Stomach smooth muscle (tissue), 2 donors: ENCODE measurements at regions not wholly inside any gene's neighbourhood (a gene's known extent, or its start where the extent isn't known, plus 50 kb on each side); places are given as distances from the start of the nearest gene placed in this dataset.

ENCODE experiments used
- H3K27ac ChIP-seq: one replicate; pipeline ENCODE4 v1.7.0; 2013; ENCODE audit warnings: mild to moderate bottlenecking, low read length, inconsistent platforms
- H3K27me3 ChIP-seq, 2 donors: one replicate each; pipeline ENCODE4 v1.7.0; 2013; ENCODE audit warnings: low read length in 2 of 2; ENCODE audit not compliant: insufficient read depth in 2 of 2, control insufficient read depth in 1 of 2
- H3K36me3 ChIP-seq, 2 donors: one replicate each; pipeline ENCODE4 v1.7.0; 2013; ENCODE audit warnings: low read length in 2 of 2; ENCODE audit not compliant: control insufficient read depth in 2 of 2, insufficient read depth in 2 of 2
- H3K4me1 ChIP-seq: one replicate; pipeline ENCODE4 v1.7.0; 2013; ENCODE audit warnings: low read length; ENCODE audit not compliant: control insufficient read depth, insufficient read depth
- H3K4me3 ChIP-seq, 2 donors: one replicate each; pipeline ENCODE4 v1.7.0; 2013; ENCODE audit warnings: low read length in 2 of 2
- H3K9ac ChIP-seq, 2 donors: one replicate each; pipeline ENCODE4 v1.7.0; 2013; ENCODE audit warnings: low read length in 2 of 2, mild to moderate bottlenecking in 1 of 2
- H3K9me3 ChIP-seq, 2 donors: one replicate each; pipeline ENCODE4 v1.7.0; 2013; ENCODE audit warnings: low read length in 2 of 2; ENCODE audit not compliant: control insufficient read depth in 2 of 2
- donor health status: healthy.
- donor health status: Pancreatic carcinoma.

DNA sequence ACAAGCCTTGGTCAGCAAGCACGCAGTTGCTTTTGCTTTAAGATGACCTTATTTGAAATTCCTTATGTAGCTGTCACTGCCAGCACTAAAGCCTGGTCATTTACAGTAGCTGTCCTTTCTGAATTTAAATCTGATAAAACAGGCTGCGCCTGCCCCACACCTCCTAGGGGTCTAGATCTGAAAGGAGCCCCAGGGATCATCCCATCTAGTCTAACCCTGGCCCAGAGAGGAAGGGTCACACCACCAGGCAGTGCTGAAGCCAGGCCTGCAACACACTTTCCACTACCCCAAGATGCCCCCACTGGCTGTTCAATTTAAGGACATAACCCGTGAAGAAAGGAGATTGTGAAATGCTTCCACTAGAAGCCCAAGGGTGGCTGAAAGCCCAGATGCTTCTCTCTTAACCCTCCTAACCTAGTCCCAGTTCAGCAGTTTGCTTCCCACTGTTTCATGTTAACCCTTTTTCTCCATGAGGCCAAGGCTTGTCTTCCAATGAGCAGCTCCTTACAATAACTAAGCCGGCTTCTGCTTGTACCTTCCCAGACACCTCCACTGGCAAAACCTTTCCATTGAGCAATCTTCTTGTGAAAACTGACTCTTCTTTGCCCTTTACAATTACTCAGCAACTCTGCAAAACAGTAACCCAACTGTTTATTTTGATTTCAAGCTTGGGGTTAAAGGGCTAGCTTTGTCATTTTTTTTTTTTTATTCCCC is 198.9 kb upstream of the LPP start:
- H3K27me3 ChIP-seq = no peaks in the 10 kb centered on the region
- H3K4me1 ChIP-seq = no peaks in the 10 kb centered on the region
- H3K9ac ChIP-seq = no peak overlapping the region
- H3K27ac ChIP-seq = no peak overlapping the region
- no peaks in the 10 kb centered on the region for H3K9me3 ChIP-seq
- H3K36me3 ChIP-seq = no peaks in the 10 kb centered on the region
- H3K4me3 ChIP-seq = no peak overlapping the region

DNA sequence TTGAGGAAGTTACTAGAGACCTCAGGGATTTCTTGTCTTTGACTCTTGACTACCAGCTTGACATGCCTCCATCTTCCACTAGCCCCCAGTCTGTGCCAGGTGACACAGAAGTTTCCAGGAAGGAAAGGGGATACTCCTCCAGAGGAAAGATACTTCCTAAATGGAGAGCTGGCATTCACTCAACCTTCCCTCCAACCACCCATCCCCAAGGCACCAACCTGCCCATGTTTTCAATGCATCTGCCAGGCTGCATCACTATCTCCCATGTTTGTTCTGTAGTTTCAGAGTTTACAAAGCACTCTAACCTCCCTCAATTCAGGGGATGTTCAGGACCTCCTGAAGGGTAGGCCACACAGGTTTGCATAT is 198.4 kb upstream of the LPP start:
- Histone ChIP-seq H3K36me3 (no peaks in the 10 kb centered on the region), H3K4me3 (no peak overlapping the region), H3K9me3 (no peaks in the 10 kb centered on the region), H3K9ac (no peak overlapping the region), H3K27ac (no peak overlapping the region), H3K27me3 (no peaks in the 10 kb centered on the region), H3K4me1 (no peaks in the 10 kb centered on the region)

DNA sequence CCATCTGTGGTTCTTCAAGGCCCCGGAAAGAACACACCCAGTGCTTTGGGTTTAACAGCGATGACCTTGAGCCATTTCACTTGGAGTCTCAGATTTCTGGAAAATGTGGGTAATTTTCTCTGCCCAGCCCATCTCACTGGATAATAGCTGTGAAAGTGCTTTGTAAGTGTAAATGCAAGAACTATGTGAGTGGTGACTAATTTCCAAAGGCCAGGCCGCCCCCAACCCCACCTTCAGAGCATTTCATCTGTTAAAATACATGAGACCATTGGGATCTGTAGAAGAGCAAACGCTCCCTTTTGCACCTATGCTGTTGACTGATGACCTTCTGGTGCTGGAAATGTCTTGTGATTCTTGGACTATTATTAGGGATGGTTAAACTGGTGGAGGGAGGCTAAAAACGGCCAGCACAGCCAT is 196.8 kb upstream of the LPP start:
- no peaks in the 10 kb centered on the region for H3K9me3 ChIP-seq
- H3K9ac ChIP-seq = no peak overlapping the region
- H3K36me3 ChIP-seq = no peaks in the 10 kb centered on the region
- H3K27ac ChIP-seq = no peak overlapping the region
- H3K4me3 ChIP-seq = no peak overlapping the region
- no peaks in the 10 kb centered on the region for H3K4me1 ChIP-seq
- no peaks in the 10 kb centered on the region for H3K27me3 ChIP-seq

DNA sequence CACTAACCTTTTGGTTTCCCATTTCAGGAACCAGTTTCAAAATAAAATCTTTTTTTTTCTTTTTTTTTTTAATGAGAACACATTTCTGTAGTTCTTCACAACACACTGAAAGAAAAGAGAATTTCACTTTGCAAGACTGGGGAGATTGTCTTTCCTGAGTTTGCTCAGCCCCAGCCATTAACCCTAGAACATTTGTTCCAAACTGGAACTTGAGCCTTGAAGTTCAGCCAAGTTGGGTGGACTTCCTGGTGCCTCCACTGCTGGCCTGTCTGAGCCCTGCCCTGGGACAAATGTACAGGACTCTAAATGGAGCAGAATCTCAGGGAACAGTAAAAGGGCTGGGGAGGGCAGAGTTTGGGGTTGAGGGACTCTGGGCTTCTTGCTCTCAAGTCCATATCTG is 196.4 kb upstream of the LPP start:
- H3K4me1 ChIP-seq = no peaks in the 10 kb centered on the region
- no peaks in the 10 kb centered on the region for H3K27me3 ChIP-seq
- no peak overlapping the region for H3K27ac ChIP-seq
- no peak overlapping the region for H3K4me3 ChIP-seq
- no peaks in the 10 kb centered on the region for H3K36me3 ChIP-seq
- no peaks in the 10 kb centered on the region for H3K9me3 ChIP-seq
- H3K9ac ChIP-seq = no peak overlapping the region

DNA sequence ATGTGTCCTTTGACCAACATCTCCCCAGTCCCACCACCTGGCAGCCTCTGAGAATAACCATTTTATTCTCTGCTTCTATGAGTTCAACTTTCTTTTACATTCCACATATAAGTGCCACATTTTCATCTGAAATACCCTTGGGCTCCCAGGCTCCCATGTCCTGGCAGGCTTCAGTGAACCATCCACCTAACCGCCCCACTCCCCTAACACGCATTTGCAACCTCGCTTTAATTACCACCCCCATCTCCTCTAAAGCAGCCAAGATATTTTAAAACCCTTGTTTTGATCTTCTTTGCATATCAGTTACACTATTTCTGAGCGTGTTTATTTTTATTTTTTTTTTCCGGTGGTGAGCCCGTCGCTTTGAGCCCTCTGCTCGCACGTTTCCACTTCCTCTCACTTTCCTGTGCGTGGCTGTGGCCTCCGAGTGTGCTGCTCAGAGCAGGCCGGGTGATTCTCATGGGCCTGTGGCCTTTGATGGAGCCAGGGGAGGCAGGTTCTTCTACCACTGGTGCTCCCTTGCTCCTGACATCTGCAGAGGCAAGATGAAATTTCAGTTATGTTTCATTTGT is 195.4 kb upstream of the LPP start:
- Histone ChIP-seq H3K36me3 (no peaks in the 10 kb centered on the region), H3K27ac (no peak overlapping the region), H3K9ac (no peak overlapping the region), H3K27me3 (no peaks in the 10 kb centered on the region), H3K4me1 (no peaks in the 10 kb centered on the region), H3K9me3 (no peaks in the 10 kb centered on the region), H3K4me3 (no peak overlapping the region)

DNA sequence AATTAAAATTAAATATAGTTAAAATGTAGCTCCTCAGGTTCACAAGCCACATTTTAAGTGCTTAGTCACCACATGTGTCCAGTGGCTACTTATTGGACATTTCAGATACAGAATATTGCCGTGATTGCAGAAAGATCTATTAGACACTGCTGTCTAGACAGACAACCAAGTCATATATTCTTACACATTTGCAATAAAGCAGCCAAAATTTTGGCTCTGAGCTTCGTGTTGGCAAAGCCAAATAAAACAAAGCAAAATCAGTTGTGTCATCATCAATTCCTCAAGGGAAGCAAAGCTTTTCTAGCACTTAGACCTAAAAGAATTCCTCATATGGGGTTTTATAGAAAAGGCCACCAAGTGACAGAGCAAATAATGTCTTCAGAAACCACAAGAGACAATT is 193.1 kb upstream of the LPP start:
- no peak overlapping the region for H3K4me3 ChIP-seq
- H3K27me3 ChIP-seq = no peaks in the 10 kb centered on the region
- no peak overlapping the region for H3K27ac ChIP-seq
- H3K9ac ChIP-seq = no peak overlapping the region
- H3K9me3 ChIP-seq = no peaks in the 10 kb centered on the region
- no peaks in the 10 kb centered on the region for H3K4me1 ChIP-seq
- H3K36me3 ChIP-seq = no peaks in the 10 kb centered on the region

DNA sequence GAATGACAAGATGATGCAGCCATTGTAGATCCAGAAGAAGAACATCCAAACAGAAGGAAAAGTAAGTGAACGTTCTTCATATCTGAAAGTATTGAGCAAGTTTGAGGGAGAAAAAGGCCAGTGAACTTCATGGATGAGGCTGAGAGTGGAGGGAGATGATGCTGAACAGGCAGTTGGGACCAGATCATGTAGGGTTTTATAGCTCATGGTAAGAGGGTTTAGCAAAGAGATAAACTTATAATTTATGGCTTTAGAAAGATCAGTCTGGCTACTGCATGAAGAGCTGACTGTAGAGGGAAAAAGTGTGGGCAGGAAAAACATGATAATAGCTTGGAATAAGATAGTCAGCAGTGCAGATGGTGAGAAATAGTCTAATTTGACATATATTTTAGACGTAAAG is 192.6 kb upstream of the LPP start:
- H3K9me3 ChIP-seq = no peaks in the 10 kb centered on the region
- H3K9ac ChIP-seq = no peak overlapping the region
- no peak overlapping the region for H3K4me3 ChIP-seq
- H3K36me3 ChIP-seq = no peaks in the 10 kb centered on the region
- H3K27me3 ChIP-seq = no peaks in the 10 kb centered on the region
- H3K4me1 ChIP-seq = no peaks in the 10 kb centered on the region
- no peak overlapping the region for H3K27ac ChIP-seq

DNA sequence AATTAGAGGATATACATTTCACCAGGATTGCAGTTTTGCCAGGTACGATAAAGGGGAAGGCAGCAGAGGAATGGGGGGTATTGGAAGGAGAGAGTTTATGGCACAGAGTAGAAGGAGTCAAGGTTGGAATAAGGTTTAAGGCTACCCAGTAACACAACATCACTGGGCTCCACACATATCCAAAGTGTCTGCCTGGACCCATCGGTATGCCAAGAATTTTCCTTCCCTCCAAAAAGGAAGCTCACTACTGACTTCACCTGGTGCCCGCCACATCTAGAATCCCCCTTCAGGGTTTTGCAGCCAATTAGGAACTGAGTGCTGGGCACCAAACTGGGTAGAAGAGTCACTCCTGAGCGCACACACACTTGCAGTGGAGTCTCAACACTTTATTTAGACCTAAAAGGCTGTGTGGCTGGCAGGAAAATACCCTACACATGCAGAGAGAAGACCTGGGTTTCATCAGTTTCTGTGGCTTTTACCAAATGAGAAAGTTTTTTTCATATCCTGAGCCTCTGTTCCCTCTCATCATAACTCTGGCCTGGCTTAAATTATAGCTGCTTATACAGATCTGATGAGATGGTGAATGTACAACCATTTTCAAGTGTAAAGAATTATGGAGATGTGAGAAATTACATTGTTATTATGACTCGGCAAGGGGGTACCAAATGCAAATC is 190.8 kb upstream of the LPP start:
- Histone ChIP-seq H3K9me3 (no peaks in the 10 kb centered on the region), H3K27me3 (no peaks in the 10 kb centered on the region), H3K27ac (no peak overlapping the region), H3K4me1 (no peaks in the 10 kb centered on the region), H3K4me3 (no peak overlapping the region), H3K9ac (no peak overlapping the region), H3K36me3 (no peaks in the 10 kb centered on the region)

DNA sequence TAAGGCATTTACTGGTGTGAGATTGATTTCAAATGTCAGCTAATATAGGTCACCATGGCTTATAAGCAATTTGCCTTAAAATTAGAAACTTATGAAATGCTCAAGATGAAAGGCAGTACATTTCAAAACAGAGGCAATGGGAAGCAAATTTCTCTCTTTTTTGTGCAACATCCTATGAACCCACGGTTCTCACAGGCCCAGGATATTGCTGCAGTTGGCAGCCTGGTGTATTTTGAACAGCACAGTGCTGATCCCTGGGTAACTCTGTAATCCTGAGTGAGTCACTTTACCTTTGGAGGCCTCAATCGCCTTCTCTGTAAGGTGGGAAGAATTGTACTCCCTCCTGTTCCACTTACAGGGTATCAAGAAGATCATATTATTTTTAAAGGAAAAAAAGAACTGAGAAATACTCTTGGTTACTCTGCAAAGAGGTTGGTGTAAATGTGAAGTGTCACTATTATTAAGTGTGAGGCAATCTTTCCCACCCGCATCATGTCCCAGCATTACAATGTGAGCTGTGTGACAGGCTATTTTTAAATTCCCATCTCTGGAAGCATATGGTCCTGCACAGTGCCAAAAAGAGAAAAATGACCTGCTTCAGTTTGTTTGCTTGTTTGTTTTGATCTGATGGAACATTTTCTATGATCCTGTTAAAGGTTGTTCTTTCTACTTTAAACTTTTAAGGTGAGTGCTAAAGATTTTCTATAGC is 190.1 kb upstream of the LPP start:
- Histone ChIP-seq H3K9me3 (no peaks in the 10 kb centered on the region), H3K27me3 (no peaks in the 10 kb centered on the region), H3K9ac (no peak overlapping the region), H3K4me3 (no peak overlapping the region), H3K4me1 (no peaks in the 10 kb centered on the region), H3K27ac (no peak overlapping the region), H3K36me3 (no peaks in the 10 kb centered on the region)

DNA sequence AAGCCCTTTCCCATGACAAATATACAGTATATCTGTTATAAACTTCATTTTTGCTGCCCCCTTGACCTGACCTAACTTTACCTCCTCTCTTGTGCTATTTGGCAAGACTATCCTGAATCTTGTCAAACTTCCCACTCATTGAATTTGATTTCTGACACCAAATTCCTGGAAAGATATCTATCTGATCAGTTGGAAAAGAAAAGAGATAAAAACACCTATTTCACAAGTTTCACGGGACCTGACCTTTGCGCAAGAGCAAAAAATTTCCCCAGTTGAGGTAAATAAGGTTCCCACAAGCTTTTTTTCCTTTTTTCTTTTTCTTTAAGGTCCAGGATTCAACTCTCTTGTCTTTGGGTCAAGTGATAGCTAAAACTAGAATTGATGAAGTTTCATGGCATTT is 189.2 kb upstream of the LPP start:
- H3K9ac ChIP-seq = no peak overlapping the region
- H3K27ac ChIP-seq = no peak overlapping the region
- no peaks in the 10 kb centered on the region for H3K4me1 ChIP-seq
- H3K9me3 ChIP-seq = no peaks in the 10 kb centered on the region
- H3K27me3 ChIP-seq = no peaks in the 10 kb centered on the region
- H3K4me3 ChIP-seq = no peak overlapping the region
- H3K36me3 ChIP-seq = no peaks in the 10 kb centered on the region

DNA sequence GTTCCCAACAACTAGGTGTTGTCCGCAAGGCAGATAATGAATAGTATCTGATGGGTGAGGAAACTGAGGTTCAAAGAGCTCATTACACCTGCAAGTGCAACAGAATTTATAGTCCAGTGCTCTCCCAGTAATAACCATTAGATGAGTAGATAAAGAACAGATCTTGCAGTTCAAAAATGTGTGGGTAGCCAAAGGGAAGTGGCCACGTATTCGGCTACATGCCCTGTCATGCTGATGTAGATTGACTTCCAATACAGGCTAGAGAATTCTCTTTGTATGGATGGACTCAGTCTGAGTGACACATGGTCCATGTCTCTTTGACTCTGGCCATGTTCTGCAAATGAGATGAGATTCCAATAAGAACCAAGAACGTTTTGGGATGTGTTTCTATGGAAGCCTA is 187.9 kb upstream of the LPP start:
- no peak overlapping the region for H3K9ac ChIP-seq
- no peaks in the 10 kb centered on the region for H3K4me1 ChIP-seq
- no peak overlapping the region for H3K27ac ChIP-seq

More for the DNA sequence above, 187.9 kb upstream of the LPP start:
- Histone ChIP-seq H3K4me3 (no peak overlapping the region), H3K27me3 (no peaks in the 10 kb centered on the region), H3K36me3 (no peaks in the 10 kb centered on the region), H3K9me3 (no peaks in the 10 kb centered on the region)
